HEK293 (cell line): ENCODE measurements at regions not wholly inside any gene's neighbourhood (a gene's known extent, or its start where the extent isn't known, plus 50 kb on each side); places are given as distances from the start of the nearest gene placed in this dataset.

Experiments
- CTCF ChIA-PET: fragments of 350-600 bp; formaldehyde crosslinking; extraction: SDS; loops from one replicate; lab custom pipeline; 2021; ENCODE audit warnings: antibody characterized with exemption; lab: Yijun Ruan, JAX
- POLR2A ChIA-PET: fragments of 300-600 bp; formaldehyde crosslinking; extraction: SDS; loops from one replicate; lab custom pipeline; 2020; ENCODE audit warnings: antibody characterized with exemption, inconsistent platforms; lab: Yijun Ruan, JAX
- H3K27ac ChIP-seq: fragments of 200-500 bp; sonication (Bioruptor generic); 2 replicates; pipeline ENCODE4 v1.5.1; 2014; ENCODE audit warnings: low read depth, low read length, control low read depth, inconsistent platforms; ENCODE audit errors: extremely low read depth
- H3K36me3 ChIP-seq, 2 experiments: fragments of 200-500 bp in 1 of 2; sonication (Bioruptor generic) in 1 of 2; 1 replicate in 1 of 2; 2 replicates in 1 of 2; pipeline ENCODE4 v1.5.1; 2014 to 2017; ENCODE audit warnings: inconsistent platforms in 2 of 2, low read length in 2 of 2; ENCODE audit not compliant: control insufficient read depth in 2 of 2, insufficient read depth in 1 of 2
- H3K4me1 ChIP-seq: fragments of 200-500 bp; sonication (Bioruptor generic); 2 replicates; pipeline ENCODE4 v1.5.1; 2014; ENCODE audit warnings: mild to moderate bottlenecking, low read length, inconsistent platforms; ENCODE audit not compliant: control insufficient read depth, insufficient read depth
- H3K4me3 ChIP-seq: 2 replicates; pipeline ENCODE4 v1.5.1; 2011; ENCODE audit warnings: low read depth, mild to moderate bottlenecking, control low read depth, low read length, moderate library complexity
- H3K9me3 ChIP-seq: fragments of 200-500 bp; sonication (Bioruptor generic); 2 replicates; pipeline ENCODE4 v1.5.1; 2014; ENCODE audit warnings: low read depth, low read length, inconsistent platforms; ENCODE audit not compliant: control insufficient read depth, insufficient read depth
- HOXC10 ChIP-seq: sonication (generic); formaldehyde crosslinking; IDR thresholded peaks from 2 replicates; pipeline ENCODE4 v1.8.1; 2023; ENCODE audit warnings: mild to moderate bottlenecking, missing genetic modification reagents
- HOXD13 ChIP-seq: sonication (generic); formaldehyde crosslinking; IDR thresholded peaks from 2 replicates; pipeline ENCODE4 v1.8.0; 2022; ENCODE audit warnings: missing genetic modification reagents, borderline replicate concordance
- KLF1 ChIP-seq: fragments of 450-650 bp; formaldehyde crosslinking; IDR thresholded peaks from 2 replicates; pipeline ENCODE4 v1.5.1; 2016; ENCODE audit warnings: missing biosample characterization, missing genetic modification characterization
- KLF10 ChIP-seq: fragments of 450-650 bp; IDR thresholded peaks from 2 replicates; pipeline ENCODE4 v1.5.1; 2018; ENCODE audit warnings: missing biosample characterization, mild to moderate bottlenecking, missing genetic modification characterization
- KLF16 ChIP-seq: fragments of 450-650 bp; formaldehyde crosslinking; IDR thresholded peaks from 2 replicates; pipeline ENCODE4 v1.5.1; 2017; ENCODE audit warnings: missing biosample characterization, missing genetic modification characterization
- MYNN ChIP-seq: fragments of 450-650 bp; formaldehyde crosslinking; IDR thresholded peaks from 2 replicates; pipeline ENCODE4 v1.5.1; 2016; ENCODE audit warnings: missing biosample characterization, missing genetic modification characterization, borderline replicate concordance
- RBAK ChIP-seq: fragments of 450-650 bp; formaldehyde crosslinking; IDR thresholded peaks from 2 replicates; pipeline ENCODE4 v1.5.1; 2016; ENCODE audit warnings: missing biosample characterization, missing genetic modification characterization
- SP7 ChIP-seq: fragments of 450-650 bp; formaldehyde crosslinking; IDR thresholded peaks from 2 replicates; pipeline ENCODE4 v1.5.1; 2016; ENCODE audit warnings: missing biosample characterization, missing genetic modification characterization
- ZBTB6 ChIP-seq: fragments of 450-650 bp; formaldehyde crosslinking; IDR thresholded peaks from 2 replicates; pipeline ENCODE4 v1.5.1; 2017; ENCODE audit warnings: missing biosample characterization, missing genetic modification characterization
- ZFP69B ChIP-seq: fragments of 450-650 bp; formaldehyde crosslinking; IDR thresholded peaks from 2 replicates; pipeline ENCODE4 v1.5.1; 2016; ENCODE audit warnings: missing biosample characterization, missing genetic modification characterization
- ZNF121 ChIP-seq: fragments of 450-650 bp; formaldehyde crosslinking; IDR thresholded peaks from 2 replicates; pipeline ENCODE4 v1.5.1; 2016; ENCODE audit warnings: missing biosample characterization, missing genetic modification characterization
- ZNF140 ChIP-seq: fragments of 450-650 bp; formaldehyde crosslinking; IDR thresholded peaks from 2 replicates; pipeline ENCODE4 v1.5.1; 2016; ENCODE audit warnings: missing biosample characterization, missing genetic modification characterization
- ZNF155 ChIP-seq: fragments of 450-650 bp; formaldehyde crosslinking; IDR thresholded peaks from 2 replicates; pipeline ENCODE4 v1.5.1; 2016; ENCODE audit warnings: missing biosample characterization, missing genetic modification characterization
- ZNF2 ChIP-seq: fragments of 450-650 bp; formaldehyde crosslinking; IDR thresholded peaks from 2 replicates; pipeline ENCODE4 v1.5.1; 2016; ENCODE audit warnings: missing biosample characterization, missing genetic modification characterization
- ZNF335 ChIP-seq: fragments of 450-650 bp; formaldehyde crosslinking; conservative IDR thresholded peaks from 2 replicates; pipeline ENCODE4 v1.5.1; 2016; ENCODE audit warnings: missing biosample characterization, missing genetic modification characterization
- ZNF366 ChIP-seq: fragments of 450-650 bp; formaldehyde crosslinking; conservative IDR thresholded peaks from 2 replicates; pipeline ENCODE4 v1.5.1; 2016; ENCODE audit warnings: missing biosample characterization, missing genetic modification characterization
- ZNF37A ChIP-seq: fragments of 450-650 bp; IDR thresholded peaks from 2 replicates; pipeline ENCODE4 v1.5.1; 2018; ENCODE audit warnings: missing biosample characterization, missing genetic modification characterization
- ZNF404 ChIP-seq: fragments of 450-650 bp; formaldehyde crosslinking; IDR thresholded peaks from 2 replicates; pipeline ENCODE4 v1.5.1; 2017; ENCODE audit warnings: missing biosample characterization, missing genetic modification characterization
- ZNF561 ChIP-seq: fragments of 450-650 bp; IDR thresholded peaks from 2 replicates; pipeline ENCODE4 v1.5.1; 2018; ENCODE audit warnings: missing biosample characterization, missing genetic modification characterization, borderline replicate concordance
- ZNF692 ChIP-seq: fragments of 450-650 bp; formaldehyde crosslinking; IDR thresholded peaks from 2 replicates; pipeline ENCODE4 v1.5.1; 2016; ENCODE audit warnings: missing biosample characterization, missing genetic modification characterization
- ZNF791 ChIP-seq: fragments of 450-650 bp; formaldehyde crosslinking; IDR thresholded peaks from 2 replicates; pipeline ENCODE4 v1.5.1; 2016; ENCODE audit warnings: missing biosample characterization, missing genetic modification characterization
- ZSCAN16 ChIP-seq: fragments of 450-650 bp; formaldehyde crosslinking; IDR thresholded peaks from 2 replicates; pipeline ENCODE4 v1.5.1; 2016; ENCODE audit warnings: missing biosample characterization, missing genetic modification characterization
- TF ChIP-seq, protein P1 (sequence below): fragments of 450-650 bp; formaldehyde crosslinking; IDR thresholded peaks from 2 replicates; pipeline ENCODE4 v1.5.1; 2016; ENCODE audit warnings: missing biosample characterization, missing genetic modification characterization
- TF ChIP-seq, protein P2 (sequence below): fragments of 450-650 bp; formaldehyde crosslinking; IDR thresholded peaks from 2 replicates; pipeline ENCODE4 v1.5.1; 2016; ENCODE audit warnings: missing biosample characterization, missing genetic modification characterization
- TF ChIP-seq, protein P3 (sequence below): fragments of 450-650 bp; IDR thresholded peaks from 2 replicates; pipeline ENCODE4 v1.5.1; 2018; ENCODE audit warnings: missing biosample characterization, missing genetic modification characterization
- TF ChIP-seq, protein P4 (sequence below): fragments of 450-650 bp; formaldehyde crosslinking; IDR thresholded peaks from 2 replicates; pipeline ENCODE4 v1.5.1; 2016; ENCODE audit warnings: missing biosample characterization, missing genetic modification characterization

GRCh38 chr3:40617084-40617483, 92.3 kb downstream of the ZNF621 start (continued):
- TF ChIP-seq, protein P1, sequence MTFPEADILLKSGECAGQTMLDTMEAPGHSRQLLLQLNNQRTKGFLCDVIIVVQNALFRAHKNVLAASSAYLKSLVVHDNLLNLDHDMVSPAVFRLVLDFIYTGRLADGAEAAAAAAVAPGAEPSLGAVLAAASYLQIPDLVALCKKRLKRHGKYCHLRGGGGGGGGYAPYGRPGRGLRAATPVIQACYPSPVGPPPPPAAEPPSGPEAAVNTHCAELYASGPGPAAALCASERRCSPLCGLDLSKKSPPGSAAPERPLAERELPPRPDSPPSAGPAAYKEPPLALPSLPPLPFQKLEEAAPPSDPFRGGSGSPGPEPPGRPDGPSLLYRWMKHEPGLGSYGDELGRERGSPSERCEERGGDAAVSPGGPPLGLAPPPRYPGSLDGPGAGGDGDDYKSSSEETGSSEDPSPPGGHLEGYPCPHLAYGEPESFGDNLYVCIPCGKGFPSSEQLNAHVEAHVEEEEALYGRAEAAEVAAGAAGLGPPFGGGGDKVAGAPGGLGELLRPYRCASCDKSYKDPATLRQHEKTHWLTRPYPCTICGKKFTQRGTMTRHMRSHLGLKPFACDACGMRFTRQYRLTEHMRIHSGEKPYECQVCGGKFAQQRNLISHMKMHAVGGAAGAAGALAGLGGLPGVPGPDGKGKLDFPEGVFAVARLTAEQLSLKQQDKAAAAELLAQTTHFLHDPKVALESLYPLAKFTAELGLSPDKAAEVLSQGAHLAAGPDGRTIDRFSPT (tag by site-specific recombination) = no peak
- TF ChIP-seq ZFP69B (no peak), ZNF121 (no peak), ZNF791 (tag by site-specific recombination) (no peak)

DNA sequence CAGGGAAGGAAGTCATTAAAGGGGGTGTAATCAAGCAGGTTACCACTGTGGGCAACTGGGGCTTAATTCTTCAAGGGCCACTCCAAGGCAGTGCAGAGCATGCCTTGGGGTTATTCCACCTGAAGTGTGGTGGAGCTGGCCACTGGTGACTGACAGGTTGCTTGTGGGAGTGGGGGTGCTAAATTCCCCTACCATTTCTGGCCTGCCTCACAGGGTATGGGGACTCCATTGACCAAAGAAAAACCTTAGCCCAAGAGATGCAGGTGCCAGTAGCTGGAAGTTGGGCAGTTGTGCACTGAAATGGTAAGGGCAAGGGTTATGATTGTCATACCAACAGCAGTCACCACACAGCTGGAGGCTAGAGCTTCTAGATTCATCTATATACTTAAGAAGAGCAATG, 93.4 kb downstream of the ZNF621 start:
- Histone ChIP-seq H3K9me3 (no peaks in the 10 kb centered on the region), H3K36me3 (no peaks in the 10 kb centered on the region), H3K4me1 (no peaks in the 10 kb centered on the region), H3K27ac (no peak overlapping the region), H3K4me3 (no peak overlapping the region)
- POLR2A ChIA-PET = no interaction called here
- TF ChIP-seq RBAK (tag by site-specific recombination) (no peak), HOXC10 (CRISPR knock-in tag) (no peak), ZNF140 (no peak), ZNF692 (tag by site-specific recombination) (no peak), ZNF155 (tag by site-specific recombination) (no peak), KLF1 (no peak), SP7 (tag by site-specific recombination) (no peak)
- TF ChIP-seq, protein P2, sequence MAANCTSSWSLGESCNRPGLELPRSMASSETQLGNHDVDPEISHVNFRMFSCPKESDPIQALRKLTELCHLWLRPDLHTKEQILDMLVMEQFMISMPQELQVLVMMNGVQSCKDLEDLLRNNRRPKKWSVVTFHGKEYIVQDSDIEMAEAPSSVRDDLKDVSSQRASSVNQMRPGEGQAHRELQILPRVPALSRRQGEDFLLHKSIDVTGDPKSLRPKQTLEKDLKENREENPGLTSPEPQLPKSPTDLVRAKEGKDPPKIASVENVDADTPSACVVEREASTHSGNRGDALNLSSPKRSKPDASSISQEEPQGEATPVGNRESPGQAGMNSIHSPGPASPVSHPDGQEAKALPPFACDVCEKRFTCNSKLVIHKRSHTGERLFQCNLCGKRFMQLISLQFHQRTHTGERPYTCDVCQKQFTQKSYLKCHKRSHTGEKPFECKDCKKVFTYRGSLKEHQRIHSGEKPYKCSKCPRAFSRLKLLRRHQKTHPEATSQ (tag by site-specific recombination) = no peak
- CTCF ChIA-PET = no interaction called here

DNA sequence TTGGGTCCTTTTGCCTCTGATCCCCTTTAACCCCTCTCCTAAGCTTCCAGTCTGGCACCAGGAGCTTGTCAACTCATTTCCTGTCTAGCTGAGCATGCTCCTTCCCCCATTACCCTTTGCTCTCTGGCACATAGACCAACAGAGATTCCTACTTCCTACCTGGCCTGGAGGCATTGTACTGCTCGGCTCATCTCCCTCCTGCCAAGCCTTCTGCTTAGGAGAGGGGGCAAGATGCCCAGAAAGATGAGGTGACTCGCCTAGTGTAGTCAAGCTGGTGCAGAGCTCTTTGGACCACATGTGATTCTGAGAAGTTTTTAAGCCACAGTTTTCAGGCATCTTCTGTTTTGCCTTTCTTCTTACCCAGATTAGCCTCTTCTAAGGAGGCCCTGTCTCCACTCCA, 95.4 kb downstream of the ZNF621 start:
- CTCF ChIA-PET = no interaction called here

GRCh38 chr3:40621252-40621651, 96.5 kb downstream of the ZNF621 start:
- Histone ChIP-seq H3K36me3 (no peaks in the 10 kb centered on the region), H3K4me1 (no peaks in the 10 kb centered on the region), H3K9me3 (no peaks in the 10 kb centered on the region), H3K4me3 (no peak overlapping the region), H3K27ac (no peak overlapping the region)
- CTCF ChIA-PET = no interaction called here
- POLR2A ChIA-PET = no interaction called here
- no peak for TF ChIP-seq ZSCAN16 (tag by site-specific recombination)
- no peak for TF ChIP-seq ZNF561 (tag by site-specific recombination)
- TF ChIP-seq ZBTB6 (tag by site-specific recombination) = no peak
- no peak for TF ChIP-seq ZNF37A (tag by site-specific recombination)
- TF ChIP-seq, protein P3, sequence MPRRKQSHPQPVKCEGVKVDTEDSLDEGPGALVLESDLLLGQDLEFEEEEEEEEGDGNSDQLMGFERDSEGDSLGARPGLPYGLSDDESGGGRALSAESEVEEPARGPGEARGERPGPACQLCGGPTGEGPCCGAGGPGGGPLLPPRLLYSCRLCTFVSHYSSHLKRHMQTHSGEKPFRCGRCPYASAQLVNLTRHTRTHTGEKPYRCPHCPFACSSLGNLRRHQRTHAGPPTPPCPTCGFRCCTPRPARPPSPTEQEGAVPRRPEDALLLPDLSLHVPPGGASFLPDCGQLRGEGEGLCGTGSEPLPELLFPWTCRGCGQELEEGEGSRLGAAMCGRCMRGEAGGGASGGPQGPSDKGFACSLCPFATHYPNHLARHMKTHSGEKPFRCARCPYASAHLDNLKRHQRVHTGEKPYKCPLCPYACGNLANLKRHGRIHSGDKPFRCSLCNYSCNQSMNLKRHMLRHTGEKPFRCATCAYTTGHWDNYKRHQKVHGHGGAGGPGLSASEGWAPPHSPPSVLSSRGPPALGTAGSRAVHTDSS (tag by site-specific recombination) = no peak
- TF ChIP-seq KLF10 (tag by site-specific recombination) = no peak
- no peak for TF ChIP-seq HOXD13 (CRISPR knock-in tag)
- TF ChIP-seq ZNF692 (tag by site-specific recombination) = no peak

More for the DNA sequence above, 95.4 kb downstream of the ZNF621 start:
- Histone ChIP-seq H3K36me3 (no peaks in the 10 kb centered on the region), H3K4me3 (no peak overlapping the region), H3K4me1 (no peaks in the 10 kb centered on the region), H3K27ac (no peak overlapping the region), H3K9me3 (no peaks in the 10 kb centered on the region)
- POLR2A ChIA-PET = interaction anchor here (0.5 kb wide), 1 partner anchor 119 kb away, joined by 3 read pairs; no protein-coding TSS in a partner anchor
- TF ChIP-seq MYNN (tag by site-specific recombination) = no peak
- no peak for TF ChIP-seq ZNF335 (tag by site-specific recombination)
- TF ChIP-seq ZNF2 (tag by site-specific recombination) = no peak
- no peak for TF ChIP-seq ZNF404 (tag by site-specific recombination)
- TF ChIP-seq KLF16 = no peak
- TF ChIP-seq, protein P4, sequence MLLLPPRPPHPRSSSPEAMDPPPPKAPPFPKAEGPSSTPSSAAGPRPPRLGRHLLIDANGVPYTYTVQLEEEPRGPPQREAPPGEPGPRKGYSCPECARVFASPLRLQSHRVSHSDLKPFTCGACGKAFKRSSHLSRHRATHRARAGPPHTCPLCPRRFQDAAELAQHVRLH = no peak
- no peak for TF ChIP-seq ZNF366 (tag by site-specific recombination)
- TF ChIP-seq KLF1 = no peak
